Ovary (tissue), 7 donors: ENCODE measurements at regions not wholly inside any gene's neighbourhood (a gene's known extent, or its start where the extent isn't known, plus 50 kb on each side); places are given as distances from the start of the nearest gene placed in this dataset.
A peak's percentile ranks its signal among the peaks of the same experiment; 100 is the strongest.

Source experiments
- DNase-seq, 5 donors: peaks; one replicate each; pipeline ENCODE4 v3.0.0-alpha.2; 2019 to 2020
- H3K27ac ChIP-seq, 2 donors: fragments of 200-600 bp; one replicate each; pipeline versions ENCODE4 v1.5.1 to v1.8.0; 2019 to 2022
- H3K27me3 ChIP-seq: fragments of 200-600 bp; one replicate; pipeline ENCODE4 v1.8.0; 2022
- H3K36me3 ChIP-seq: fragments of 200-600 bp; sonication (generic); one replicate; pipeline ENCODE4 v1.5.1; 2019
- H3K4me1 ChIP-seq: one replicate; pipeline ENCODE4 v1.8.1; 2013; ENCODE audit warnings: mild to moderate bottlenecking, moderate library complexity; ENCODE audit not compliant: insufficient read depth
- H3K4me3 ChIP-seq: fragments of 200-600 bp; sonication (generic); one replicate; pipeline ENCODE4 v1.5.1; 2017
- H3K9me3 ChIP-seq, 2 donors: fragments of 200-600 bp in 1 of 2; sonication (generic) in 1 of 2; one replicate each; pipeline versions ENCODE4 v1.5.1 to v1.8.1; 2013 to 2019; ENCODE audit warnings: mild to moderate bottlenecking in 1 of 2, moderate library complexity in 1 of 2
- EP300 ChIP-seq: sonication (generic); formaldehyde crosslinking; IDR thresholded peaks from one replicate; pipeline ENCODE4 v1.6.1; 2017; ENCODE audit warnings: antibody characterized with exemption
- POLR2A ChIP-seq: fragments of 450-650 bp; IDR thresholded peaks from one replicate; pipeline ENCODE4 v1.6.1; 2017; ENCODE audit warnings: antibody characterized with exemption, mild to moderate bottlenecking, moderate library complexity
- WGBS, 3 donors: extraction: QIAGEN DNeasy Blood & Tissue Kit in 1 of 3; methylation state at CpG; one replicate each; pipeline versions ENCODE4 v1.1.5 to v1.1.7; 2013 to 2017; 5-methylcytosine and 5-hydroxymethylcytosine counted together
- intact Hi-C, 4 donors: fragments of 100-400 bp; cut with DNase I; formaldehyde crosslinking; loops; one replicate each; pipeline versions ENCODE4 v1.11.0 to v1.15.1; 2022 to 2023
- TF ChIP-seq, protein P1 (sequence below), 3 donors: fragments of 450-650 bp in 2 of 3; fragments of 200-600 bp in 1 of 3; IDR thresholded peaks; one replicate each; pipeline versions ENCODE4 v1.5.1 to v1.8.0; 2016 to 2022; ENCODE audit warnings: antibody characterized with exemption in 3 of 3, mild to moderate bottlenecking in 1 of 3
- donor health status: DM: no; HTN: no; CAD: no; lungs with moderate emphysema.
- donor health status: DM: no; HTN: no; CAD: no.
- donor health status: Bipolar disorder and iron deficiency.
- donor health status: DM: no; HTN: no; CAD: no.
- donor health status: DM: yes; HTN: yes; CAD: no.

DNA sequence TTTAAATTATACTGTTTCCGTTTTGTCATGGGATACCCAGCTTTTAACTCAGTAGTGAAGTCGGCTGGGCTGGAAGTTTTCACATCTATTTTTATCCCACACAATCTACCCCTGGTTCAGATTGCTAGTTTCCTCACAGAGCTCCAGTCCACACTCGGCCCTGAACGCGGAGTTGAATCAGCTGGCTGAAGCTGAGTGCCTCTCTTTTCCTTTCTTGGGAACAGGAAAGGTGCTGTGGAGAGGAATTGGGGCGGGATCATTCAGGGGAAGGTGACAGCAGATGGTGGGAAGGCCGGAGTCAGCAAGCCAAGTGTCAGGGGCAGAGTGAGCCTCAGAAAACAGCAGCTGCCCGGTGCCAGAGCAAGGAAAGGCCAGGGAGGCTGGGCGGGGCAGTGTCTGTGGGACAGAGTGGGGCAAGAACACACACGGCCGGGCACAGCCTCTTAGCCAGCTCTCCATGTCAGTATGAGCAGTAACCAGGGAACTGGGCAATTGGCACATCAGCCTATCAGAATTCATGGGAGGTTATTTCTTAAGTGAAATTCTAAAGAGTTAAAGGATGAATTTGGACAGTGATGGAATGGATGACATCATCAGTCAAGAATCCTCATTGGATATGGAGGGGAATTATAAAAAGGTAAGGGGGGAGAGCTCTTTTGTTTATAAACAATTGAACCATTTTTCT is 135.7 kb upstream of the IL12A start:
- Histone ChIP-seq H3K36me3 (no peaks in the 10 kb centered on the region), H3K27me3 (no peaks in the 10 kb centered on the region), H3K4me3 (peak overlapping the region; percentile 12), H3K4me1 (peaks cover 1% of the 10 kb centered on the region), H3K9me3 (no peaks in the 10 kb centered on the region), H3K27ac (no peak overlapping the region)
- TF ChIP-seq POLR2A (no peak), EP300 (no peak)
- TF ChIP-seq, protein P1, sequence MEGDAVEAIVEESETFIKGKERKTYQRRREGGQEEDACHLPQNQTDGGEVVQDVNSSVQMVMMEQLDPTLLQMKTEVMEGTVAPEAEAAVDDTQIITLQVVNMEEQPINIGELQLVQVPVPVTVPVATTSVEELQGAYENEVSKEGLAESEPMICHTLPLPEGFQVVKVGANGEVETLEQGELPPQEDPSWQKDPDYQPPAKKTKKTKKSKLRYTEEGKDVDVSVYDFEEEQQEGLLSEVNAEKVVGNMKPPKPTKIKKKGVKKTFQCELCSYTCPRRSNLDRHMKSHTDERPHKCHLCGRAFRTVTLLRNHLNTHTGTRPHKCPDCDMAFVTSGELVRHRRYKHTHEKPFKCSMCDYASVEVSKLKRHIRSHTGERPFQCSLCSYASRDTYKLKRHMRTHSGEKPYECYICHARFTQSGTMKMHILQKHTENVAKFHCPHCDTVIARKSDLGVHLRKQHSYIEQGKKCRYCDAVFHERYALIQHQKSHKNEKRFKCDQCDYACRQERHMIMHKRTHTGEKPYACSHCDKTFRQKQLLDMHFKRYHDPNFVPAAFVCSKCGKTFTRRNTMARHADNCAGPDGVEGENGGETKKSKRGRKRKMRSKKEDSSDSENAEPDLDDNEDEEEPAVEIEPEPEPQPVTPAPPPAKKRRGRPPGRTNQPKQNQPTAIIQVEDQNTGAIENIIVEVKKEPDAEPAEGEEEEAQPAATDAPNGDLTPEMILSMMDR (IDR thresholded peaks at IDR 0.05), result no peak
- WGBS, 3 donors, result 26 to 36% (median 32%) methylated on average over 11 of the region's 11 CpGs
- intact Hi-C loops, result no loop called here
- DNase-seq, result peak in 4 of 5 donors; percentile 16 to 35 (median 24)

DNA sequence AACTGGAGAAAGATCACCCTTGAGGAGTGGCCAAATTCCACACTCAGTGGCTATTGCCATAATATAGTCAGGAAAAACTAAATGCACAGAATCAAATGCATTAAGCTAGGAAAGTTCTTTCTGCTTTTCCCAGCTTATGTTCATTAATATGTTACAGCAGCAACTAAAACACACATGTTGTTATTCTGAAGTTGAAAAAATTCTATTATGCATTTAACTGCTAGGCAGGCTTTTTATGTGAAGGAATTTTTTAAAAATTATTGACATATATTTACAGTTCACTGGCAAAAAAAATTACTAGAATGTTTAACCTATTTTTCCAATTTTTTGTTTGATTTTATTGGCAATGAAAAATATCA is 135.2 kb upstream of the IL12A start:
- no peaks in the 10 kb centered on the region for H3K9me3 ChIP-seq
- no peak for DNase-seq
- H3K27ac ChIP-seq, result no peak overlapping the region
- H3K4me3 ChIP-seq, result no peak overlapping the region
- intact Hi-C loops, result no loop called here
- H3K27me3 ChIP-seq, result no peaks in the 10 kb centered on the region
- peaks cover 1% of the 10 kb centered on the region for H3K4me1 ChIP-seq
- no peaks in the 10 kb centered on the region for H3K36me3 ChIP-seq
- no peak for TF ChIP-seq EP300
- no peak for TF ChIP-seq POLR2A
- TF ChIP-seq, protein P1 (IDR thresholded peaks at IDR 0.05), result no peak

DNA sequence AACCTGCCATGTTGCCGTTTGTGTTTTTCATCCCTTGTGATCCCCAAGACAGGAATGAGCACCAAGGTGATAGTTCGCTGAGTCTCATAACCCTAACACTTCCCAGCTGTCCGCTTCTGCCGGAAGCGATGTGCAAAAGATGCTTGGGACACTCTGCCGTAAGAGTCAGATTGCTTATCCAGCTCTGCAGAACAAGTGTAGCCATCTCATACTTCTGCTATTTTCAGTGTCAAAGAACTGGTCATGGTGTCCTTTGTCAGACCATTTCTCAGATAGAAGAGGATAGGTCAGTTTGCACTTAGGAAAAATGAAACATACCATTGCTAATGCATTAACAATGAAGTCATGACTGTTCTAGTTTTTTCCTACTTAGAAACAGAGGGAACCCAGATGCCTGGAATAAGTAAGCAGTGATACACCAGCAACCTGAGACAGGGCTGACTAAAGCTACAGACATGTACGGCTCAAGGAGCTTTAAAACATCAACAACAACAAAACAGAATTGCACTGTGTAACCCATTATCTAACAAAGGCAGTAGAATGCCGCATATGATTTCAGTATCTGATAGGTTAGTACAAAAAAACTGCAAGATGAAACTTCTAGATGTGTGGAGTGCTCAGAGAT is 134.0 kb upstream of the IL12A start:
- intact Hi-C loops, result no loop called here
- Histone ChIP-seq H3K27ac (no peak overlapping the region), H3K4me3 (peak overlapping the region; percentile 7), H3K9me3 (no peaks in the 10 kb centered on the region), H3K4me1 (peaks cover 1% of the 10 kb centered on the region), H3K36me3 (no peaks in the 10 kb centered on the region), H3K27me3 (no peaks in the 10 kb centered on the region)
- no peak for DNase-seq
- TF ChIP-seq POLR2A (no peak), EP300 (no peak)
- TF ChIP-seq, protein P1 (IDR thresholded peaks at IDR 0.05), result no peak
- 44 to 68% (median 60%) methylated on average over 8 of the region's 8 CpGs for WGBS, 3 donors

DNA sequence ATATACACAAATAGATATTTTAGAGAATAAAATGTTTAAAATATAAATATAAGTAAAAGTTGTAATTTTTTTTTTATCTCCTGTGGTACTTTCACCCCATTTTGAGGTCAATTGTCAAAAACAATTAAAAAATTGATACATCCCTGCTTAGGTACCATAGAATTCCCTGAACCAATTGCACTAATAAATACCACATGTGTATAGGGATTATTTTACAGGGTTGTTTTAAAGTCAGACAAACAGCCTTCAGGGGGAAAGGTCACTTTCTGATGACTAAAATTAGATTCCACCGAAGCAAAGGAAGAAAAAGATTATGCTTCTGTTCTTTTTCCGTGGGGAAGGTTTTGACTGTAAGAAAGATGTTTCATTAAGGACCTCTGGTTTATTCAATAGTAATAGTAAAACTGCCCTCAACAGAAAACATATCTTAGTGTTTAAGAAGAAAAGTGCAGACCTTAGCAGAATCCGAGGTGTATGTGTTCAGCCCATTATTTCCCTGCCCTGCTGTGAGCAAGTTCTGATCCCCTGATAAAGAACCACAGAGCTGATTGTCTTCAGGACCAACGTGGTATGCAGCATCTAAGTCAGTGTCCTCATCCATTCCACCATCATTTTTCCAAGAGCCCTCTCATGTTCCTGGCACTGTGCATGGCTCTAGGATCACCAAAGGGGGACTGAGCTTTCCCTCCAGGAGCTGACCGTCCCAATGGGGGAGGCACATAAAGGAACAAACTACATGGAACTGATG is 132.9 kb upstream of the IL12A start:
- WGBS, 3 donors, result 71 to 74% (median 72%) methylated on average over 5 of the region's 5 CpGs
- H3K27me3 ChIP-seq, result no peaks in the 10 kb centered on the region
- H3K9me3 ChIP-seq, result no peaks in the 10 kb centered on the region
- H3K4me3 ChIP-seq, result no peak overlapping the region
- H3K4me1 ChIP-seq, result peaks cover 1% of the 10 kb centered on the region
- DNase-seq, result no peak
- intact Hi-C loops, result no loop called here
- no peak overlapping the region for H3K27ac ChIP-seq
- no peaks in the 10 kb centered on the region for H3K36me3 ChIP-seq
- TF ChIP-seq POLR2A, result no peak
- TF ChIP-seq, protein P1 (IDR thresholded peaks at IDR 0.05), result no peak
- no peak for TF ChIP-seq EP300
